HL-60/S4 treated with phorbol 12-myristate 13-acetate at 8.2 ng/mL for 4 days and 3 days (cell line): ENCODE measurements at regions not wholly inside any gene's neighbourhood (a gene's known extent, or its start where the extent isn't known, plus 50 kb on each side); places are given as distances from the start of the nearest gene placed in this dataset.

Experiments
- in situ Hi-C: fragments of 300-500 bp; cut with MboI; formaldehyde crosslinking; loops from 2 replicates; pipeline ENCODE4 v1.15.0; 2022; ENCODE audit warnings: low sequenced_read_pairs

DNA sequence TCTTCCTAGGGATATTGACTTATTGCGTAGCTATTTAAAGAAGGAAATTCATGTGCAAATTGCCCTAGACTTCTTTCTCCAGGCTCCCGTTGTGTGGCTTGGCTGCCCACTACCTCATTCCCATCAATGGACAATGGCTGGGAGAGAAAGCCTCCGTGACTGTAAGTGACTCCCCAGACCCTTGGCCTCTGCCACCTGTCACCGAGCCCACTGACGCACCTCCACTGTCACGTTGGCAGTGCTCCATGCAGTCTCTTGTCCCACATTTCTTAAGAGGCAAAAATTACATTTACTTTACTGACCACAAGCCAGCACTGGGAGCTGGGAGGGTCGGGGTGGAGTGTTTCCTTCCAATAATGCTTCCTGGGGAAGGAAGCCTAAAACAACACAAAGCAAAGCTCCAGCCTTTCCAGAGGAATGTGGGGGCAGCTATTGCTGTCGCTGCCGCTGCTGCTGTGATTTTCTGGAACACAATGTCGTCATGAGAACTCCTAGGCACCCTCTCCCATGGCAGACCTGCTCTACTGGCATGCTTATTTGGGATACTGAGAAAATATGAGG, 89.7 kb upstream of the STEAP1B start:
- in situ Hi-C loops: no loop called here

GRCh38 chr7:22588351-22588750, 88.4 kb upstream of the STEAP1B start:
- in situ Hi-C loops: no loop called here

GRCh38 chr7:22587322-22587721, 87.3 kb upstream of the STEAP1B start:
- in situ Hi-C loops: no loop called here

- in situ Hi-C loops: no loop called here
These were observed 86.8 kb upstream of the STEAP1B start for GRCh38 chr7:22586786-22587140.

DNA sequence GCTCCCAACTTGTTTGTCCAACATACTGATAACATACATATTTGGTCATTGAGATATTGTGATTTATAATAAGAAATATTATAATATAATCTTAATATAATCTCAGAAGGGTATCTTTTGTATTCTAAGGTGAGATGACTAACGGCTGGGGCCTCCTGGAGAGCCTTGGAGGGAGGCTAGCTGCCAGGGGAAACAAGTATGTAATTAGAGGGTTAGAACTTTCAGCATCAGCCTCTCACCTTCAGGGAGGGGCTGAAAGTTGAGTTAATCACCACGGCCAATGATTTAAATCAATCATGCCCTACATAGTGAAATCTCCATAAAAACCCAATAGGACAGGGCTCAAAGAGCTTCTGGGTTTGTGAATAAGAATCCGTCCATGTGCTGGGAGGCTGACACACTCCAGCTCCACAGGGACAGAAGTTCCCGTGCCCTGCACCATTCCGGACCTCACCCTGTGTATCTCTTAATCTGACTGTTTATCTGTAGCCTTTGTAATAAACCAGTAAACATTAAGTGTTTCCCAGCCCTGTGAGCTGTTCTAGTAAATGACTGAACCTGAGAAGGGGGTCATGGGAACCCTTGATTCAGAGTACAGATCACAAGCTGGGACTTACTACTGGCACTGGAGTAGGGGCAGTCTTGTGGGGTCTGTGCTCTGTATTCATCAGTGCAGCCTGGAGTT, 86.3 kb upstream of the STEAP1B start:
- in situ Hi-C loops: no loop called here

DNA sequence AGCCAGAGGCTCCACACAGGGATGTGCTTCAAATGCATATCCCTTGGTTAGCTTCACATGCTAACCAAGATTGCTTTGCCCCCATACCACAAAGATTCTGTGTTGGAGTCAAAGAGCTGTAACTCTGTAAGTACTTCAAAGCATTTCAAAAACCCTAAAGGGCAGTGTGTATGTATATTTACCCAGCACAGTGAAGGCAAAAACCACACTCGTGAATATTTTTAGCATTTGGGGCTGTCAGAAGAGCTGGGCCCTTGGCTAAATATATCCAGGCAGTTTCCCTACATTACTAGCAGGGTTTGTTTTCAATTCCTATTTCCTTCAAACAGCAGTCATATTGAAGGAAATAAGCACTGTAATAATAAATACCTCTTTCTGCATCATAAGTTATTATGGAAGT, 84.2 kb upstream of the STEAP1B start:
- in situ Hi-C loops: no loop called here

GRCh38 chr7:22582863-22583622, 83.1 kb upstream of the STEAP1B start:
- in situ Hi-C loops: no loop called here

DNA sequence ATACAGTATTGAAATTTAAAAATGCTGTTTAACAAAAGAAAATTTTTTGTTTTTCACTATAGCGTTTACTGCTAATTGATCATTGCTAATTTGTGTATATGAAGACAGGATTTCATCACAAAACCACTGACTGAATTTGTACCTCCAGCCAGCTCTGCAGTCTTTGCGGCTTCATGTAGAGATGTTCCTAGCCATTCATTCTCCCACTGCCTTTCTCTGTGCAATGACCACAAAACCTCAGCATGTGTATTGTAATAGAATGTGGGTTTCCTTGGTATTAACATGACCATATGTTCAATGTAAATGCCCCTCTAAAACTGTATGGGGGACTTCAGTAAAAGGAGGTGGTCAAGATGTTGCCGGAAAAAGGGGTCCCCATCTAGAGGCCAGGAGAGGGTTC, 81.1 kb upstream of the STEAP1B start:
- in situ Hi-C loops: no loop called here

GRCh38 chr7:22579961-22580360, 80.0 kb upstream of the STEAP1B start:
- in situ Hi-C loops: no loop called here

DNA sequence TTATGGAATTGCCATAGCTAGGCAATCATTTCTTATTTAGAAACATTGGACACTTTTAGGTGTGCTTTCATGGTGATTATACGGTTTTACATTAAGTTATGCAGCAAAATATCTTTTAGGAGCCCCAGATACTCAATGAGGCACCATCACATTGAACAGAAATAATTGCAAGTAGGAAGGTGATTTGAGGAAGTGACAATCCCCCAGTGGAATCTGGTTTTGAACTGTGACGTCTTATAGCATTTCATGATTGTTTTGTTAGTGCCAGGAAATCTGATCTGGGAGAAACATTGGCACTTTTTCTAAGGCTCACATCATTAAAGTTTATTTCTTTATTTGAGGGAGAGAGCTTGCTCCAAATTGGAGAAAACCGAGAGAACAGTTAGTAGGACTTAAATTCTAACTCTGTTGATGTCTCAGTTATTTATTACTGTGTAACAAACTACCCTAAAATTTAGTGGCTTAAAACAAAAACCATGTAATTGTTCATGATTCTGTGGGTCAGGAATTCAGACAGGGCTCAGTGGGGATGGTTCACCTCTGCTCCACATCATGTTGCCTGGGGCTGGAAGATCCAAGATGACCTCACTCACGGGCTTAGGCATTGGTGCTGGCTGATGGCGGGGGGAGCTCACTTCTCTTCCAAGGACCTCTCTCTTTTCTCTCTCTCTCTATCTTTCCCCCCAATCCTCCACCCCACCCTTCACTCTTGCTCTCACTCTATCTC, 78.2 kb upstream of the STEAP1B start:
- in situ Hi-C loops: no loop called here

DNA sequence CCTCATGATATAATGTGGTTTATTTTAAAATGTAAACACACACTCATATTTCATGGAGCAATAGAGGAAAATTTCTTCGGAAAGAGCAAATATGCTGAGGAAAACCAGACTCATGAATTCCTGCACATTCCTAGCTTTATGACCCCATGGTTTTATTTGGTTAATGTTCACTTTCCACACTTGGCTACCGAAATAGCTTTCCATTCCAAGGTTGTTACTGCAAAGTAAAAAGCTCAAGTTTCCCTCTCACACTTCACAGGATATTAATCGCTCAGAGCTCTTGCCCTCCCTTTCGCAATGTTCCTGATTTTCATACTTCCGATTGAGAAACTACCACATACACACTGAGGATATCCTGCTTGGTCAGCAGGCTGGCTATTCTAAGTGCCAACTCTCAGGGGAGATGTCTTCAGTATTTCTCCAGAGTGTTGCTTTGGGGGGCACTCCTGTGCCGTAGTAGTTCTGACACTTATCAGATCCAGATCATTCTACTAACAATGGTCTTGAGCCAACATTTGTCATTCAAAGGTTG, 77.5 kb upstream of the STEAP1B start:
- in situ Hi-C loops: no loop called here

DNA sequence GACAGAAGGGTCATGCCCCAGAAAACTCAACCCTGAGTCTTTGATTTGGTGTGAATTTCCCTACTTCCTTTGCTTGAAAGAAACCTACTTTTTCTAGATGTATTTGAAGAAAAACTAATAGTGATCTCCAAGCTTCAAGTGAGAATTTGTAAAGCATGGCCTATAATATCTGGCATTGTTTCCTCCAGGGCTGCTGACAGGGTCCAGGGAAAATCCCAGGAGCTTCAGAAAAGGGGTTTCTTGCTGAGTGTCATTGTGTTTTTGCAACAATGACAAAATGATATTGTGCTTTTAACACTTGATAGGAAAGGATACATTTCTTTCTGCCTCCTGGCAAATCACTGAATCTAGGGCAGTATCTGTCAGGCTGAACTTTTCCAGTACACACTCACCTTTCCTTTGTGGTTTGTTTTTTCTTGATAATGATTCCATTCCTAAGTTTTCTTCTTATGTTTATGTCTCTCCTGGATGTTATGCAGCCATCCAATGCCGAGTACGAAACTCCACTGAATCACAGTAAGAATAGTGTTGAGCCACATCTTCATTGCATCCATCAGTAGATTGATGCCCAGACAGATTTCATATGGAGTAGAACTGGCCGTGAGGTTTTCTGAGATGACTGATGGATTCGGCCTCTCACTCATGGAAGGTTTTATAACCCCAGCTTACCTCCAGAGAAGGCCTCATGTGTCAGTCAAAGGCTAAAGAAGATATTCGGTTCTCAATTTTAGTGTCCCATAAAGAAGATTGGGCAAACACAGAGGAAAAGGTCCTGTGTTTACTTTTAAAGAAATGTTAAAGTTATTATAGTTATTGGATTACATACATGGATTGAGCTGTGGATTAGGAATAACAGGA, 76.9 kb upstream of the STEAP1B start:
- in situ Hi-C loops: no loop called here

DNA sequence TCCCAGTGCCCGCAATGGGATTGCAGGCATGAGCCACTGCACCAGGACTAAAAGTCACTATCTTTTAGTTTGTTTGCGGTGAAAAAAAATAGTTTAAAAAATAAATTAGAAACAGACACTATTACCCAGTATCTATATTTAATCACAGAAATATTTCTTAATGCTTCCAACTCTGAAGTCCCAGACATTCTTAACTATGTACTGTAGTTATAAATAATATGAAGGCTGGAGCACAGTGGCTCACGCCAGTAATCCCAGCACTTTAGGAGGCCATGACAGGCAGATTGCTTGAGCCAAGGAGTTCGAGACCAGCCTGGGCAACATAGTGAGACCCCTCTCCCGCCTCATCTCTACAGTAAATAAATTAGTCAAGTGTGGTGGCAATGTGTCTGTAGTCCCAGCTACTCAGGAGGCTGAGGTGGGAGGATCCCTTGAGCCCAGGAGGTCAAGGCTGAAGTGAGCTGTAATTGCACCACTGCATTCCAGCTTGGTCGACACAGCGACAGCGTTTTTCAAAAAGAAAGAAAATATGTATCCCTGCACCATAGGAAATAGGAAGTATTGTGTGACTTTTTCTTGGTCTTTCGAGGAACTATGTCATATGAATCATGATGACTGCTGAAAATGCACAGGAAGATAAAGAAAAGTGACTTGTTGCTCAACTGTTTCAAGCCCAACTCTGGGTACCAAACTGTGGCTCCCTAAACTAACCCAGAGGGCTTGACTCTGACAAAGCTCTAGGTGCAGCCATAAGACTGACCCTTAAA, 74.9 kb upstream of the STEAP1B start:
- in situ Hi-C loops: loop anchor here (25.0 kb wide), 1 partner anchor 487 kb away; no protein-coding TSS in a partner anchor

DNA sequence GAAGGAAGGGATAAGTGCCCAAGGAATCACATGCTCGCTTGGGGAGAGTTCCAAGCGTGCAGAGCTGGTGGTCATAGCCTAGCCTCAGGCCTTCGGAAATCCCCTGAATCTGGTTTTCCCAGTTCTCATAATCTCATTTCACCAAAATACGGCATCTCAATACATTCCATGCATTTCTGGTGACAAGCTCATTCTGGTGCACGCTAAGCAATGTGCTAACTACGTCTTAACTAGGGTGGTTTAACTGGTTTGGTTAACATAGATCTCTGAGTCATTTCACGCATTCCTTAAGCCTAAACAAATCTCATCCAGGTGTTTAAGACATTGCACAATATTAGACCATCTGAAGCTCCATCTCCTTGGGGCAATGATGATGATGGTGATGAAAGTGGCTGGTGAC, 72.9 kb upstream of the STEAP1B start:
- in situ Hi-C loops: loop anchor here (25.0 kb wide), 1 partner anchor 489 kb away; no protein-coding TSS in a partner anchor

DNA sequence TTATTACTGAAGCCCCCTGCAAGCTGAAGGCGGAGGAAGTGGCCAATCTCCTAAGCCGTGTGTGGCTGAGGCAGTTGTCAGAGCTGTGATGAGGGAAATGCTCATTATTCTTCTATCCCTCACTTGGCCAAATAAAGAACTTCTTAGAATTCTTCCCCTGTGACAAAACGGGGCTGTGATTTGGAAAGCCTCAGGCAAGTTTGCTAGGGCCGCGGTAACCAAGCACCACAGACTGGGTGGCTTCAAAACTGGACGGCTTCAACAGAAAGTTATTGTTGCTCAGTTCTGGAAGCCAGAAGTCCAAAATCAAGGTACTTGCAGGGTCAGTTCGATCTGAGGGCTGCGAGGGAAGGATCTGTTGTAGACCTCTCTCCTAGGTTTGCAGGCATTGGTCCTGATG, 72.3 kb upstream of the STEAP1B start:
- in situ Hi-C loops: loop anchor here (25.0 kb wide), 1 partner anchor 490 kb away; no protein-coding TSS in a partner anchor

- in situ Hi-C loops: loop anchor here (25.0 kb wide), 1 partner anchor 491 kb away; no protein-coding TSS in a partner anchor
These were observed 71.8 kb upstream of the STEAP1B start for GRCh38 chr7:22571766-22572165.

GRCh38 chr7:22569586-22570321, 69.8 kb upstream of the STEAP1B start:
- in situ Hi-C loops: loop anchor here (10.0 to 25.0 kb wide), 2 partner anchors 155 to 493 kb away; partner anchors contain the start of gene IL6

GRCh38 chr7:22566592-22566991, 66.6 kb upstream of the STEAP1B start:
- in situ Hi-C loops: loop anchor here (10.0 to 25.0 kb wide), 2 partner anchors 158 to 496 kb away; partner anchors contain the start of gene IL6
